ENCODE measurements at regions not wholly inside any gene's neighbourhood (a gene's known extent, or its start where the extent isn't known, plus 50 kb on each side); places are given as distances from the start of the nearest gene placed in this dataset.
A peak's percentile ranks its signal among the peaks of the same experiment; 100 is the strongest.

DNA sequence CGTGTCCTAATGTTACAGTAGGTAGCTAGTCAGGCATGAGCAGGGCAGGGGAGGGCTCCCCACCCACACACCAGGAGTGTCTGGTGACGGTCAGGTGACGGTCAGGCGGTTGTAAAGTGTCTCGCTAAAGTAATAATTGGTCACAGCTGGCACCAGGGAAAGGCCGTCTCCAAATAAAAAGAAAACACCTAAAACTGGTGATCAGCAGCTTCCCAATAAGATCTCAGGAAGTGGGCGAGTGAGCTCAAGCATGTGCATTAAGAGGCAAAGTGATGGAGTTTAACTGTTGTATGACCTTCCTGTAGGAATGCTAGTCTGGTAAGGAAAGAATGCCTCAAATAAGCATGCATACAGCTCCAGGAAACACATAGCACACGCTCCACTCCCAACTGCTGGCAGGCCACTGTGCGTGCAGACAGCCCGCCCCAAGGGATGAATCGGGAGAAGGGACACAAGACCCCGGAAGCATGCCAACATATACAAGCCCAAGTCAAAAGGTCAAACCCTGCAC lies 177.1 kb downstream of the RNF144A start:
- no peak overlapping the region for H2AK5ac ChIP-seq (ENCODE audit: low read length, severe bottlenecking)
- H3K14ac ChIP-seq (ENCODE audit: low read length in 2 of 2): no peak overlapping the region
- H2BK15ac ChIP-seq (ENCODE audit: low read depth, poor library complexity, severe bottlenecking): no peak overlapping the region
- no peaks in the 10 kb centered on the region for H3K79me1 ChIP-seq (replicated peaks; ENCODE audit: low read length, poor library complexity, severe bottlenecking)
- H3K4me2 ChIP-seq (ENCODE audit: low read length, poor library complexity, severe bottlenecking): no peak overlapping the region
- no peak overlapping the region for H2BK120ac ChIP-seq (ENCODE audit: low read depth, low read length)
- H2AFZ ChIP-seq (ENCODE audit: low read depth, low read length): no peak overlapping the region
- no peak overlapping the region for H3K27ac ChIP-seq (ENCODE audit: low read length, poor library complexity, severe bottlenecking)
- H3K9me3 ChIP-seq (ENCODE audit: control insufficient read depth, low read length): no peaks in the 10 kb centered on the region
- H3K4me3 ChIP-seq (ENCODE audit: insufficient read depth in 1 of 2, low read depth in 1 of 2, low read length in 2 of 2): no peak overlapping the region
- no peak overlapping the region for H2BK12ac ChIP-seq (ENCODE audit: low read length in 2 of 2)
- no peaks in the 10 kb centered on the region for H3K27me3 ChIP-seq (ENCODE audit: control insufficient read depth in 1 of 2, insufficient read depth in 1 of 2, low read length in 2 of 2)
- no peak overlapping the region for H3K23ac ChIP-seq (ENCODE audit: low read length in 2 of 2)
- no peak overlapping the region for H3K4ac ChIP-seq (ENCODE audit: low read depth in 1 of 2, low read length in 2 of 2)
- DNase-seq: peak; percentile 5
- H4K8ac ChIP-seq (ENCODE audit: low read length): no peak overlapping the region
- no peak overlapping the region for H3K18ac ChIP-seq (ENCODE audit: low read depth in 1 of 2, low read length in 2 of 2)
- WGBS: 88% methylated on average over 7 of the region's 12 CpGs
- H3K4me1 ChIP-seq (ENCODE audit: control insufficient read depth, insufficient read depth, low read depth, low read length): peaks cover 7% of the 10 kb centered on the region
- no peak overlapping the region for H3K9ac ChIP-seq (ENCODE audit: low read length)
- H4K91ac ChIP-seq (ENCODE audit: low read length): no peak overlapping the region
- no peaks in the 10 kb centered on the region for H3K36me3 ChIP-seq (ENCODE audit: control insufficient read depth in 1 of 2, insufficient read depth in 2 of 2, low read depth in 1 of 2, low read length in 2 of 2)
- no peak overlapping the region for H2BK5ac ChIP-seq (ENCODE audit: low read depth, low read length, poor library complexity, severe bottlenecking)

DNA sequence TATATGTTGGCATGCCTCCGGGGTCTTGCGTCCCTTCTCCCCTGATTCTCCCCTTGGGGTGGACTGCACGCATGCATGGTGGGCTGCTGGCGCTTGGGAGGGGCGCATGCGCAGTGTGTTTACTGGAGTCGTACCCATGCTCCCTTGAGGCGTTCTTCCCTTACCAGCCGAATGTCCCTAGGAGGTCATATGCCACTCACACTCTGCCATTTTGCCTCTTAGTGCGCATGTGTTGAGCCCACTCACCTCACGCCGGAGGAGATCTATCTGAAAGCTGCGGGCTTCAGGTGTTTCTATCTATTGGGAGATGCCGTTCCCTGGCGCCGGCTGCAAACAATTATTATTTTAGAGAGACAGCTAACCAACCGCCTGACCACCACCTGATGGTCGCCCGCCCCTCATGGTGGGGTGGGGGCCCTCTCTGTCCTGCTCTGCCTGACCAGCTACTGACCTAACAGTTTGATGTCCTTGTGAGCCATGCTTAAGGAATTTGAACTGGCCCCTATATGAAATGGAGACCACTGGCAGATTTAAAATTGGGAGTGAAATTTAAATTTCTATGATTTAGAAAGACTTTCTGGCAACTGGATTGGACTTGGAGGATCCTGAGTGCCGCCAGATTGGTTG lies 179.6 kb downstream of the RNF144A start:
- no peak overlapping the region for H3K4ac ChIP-seq (ENCODE audit: low read depth in 1 of 2, low read length in 2 of 2)
- H2BK15ac ChIP-seq (ENCODE audit: low read depth, poor library complexity, severe bottlenecking): no peak overlapping the region
- H2AFZ ChIP-seq (ENCODE audit: low read depth, low read length): no peak overlapping the region
- H3K4me3 ChIP-seq (ENCODE audit: insufficient read depth in 1 of 2, low read depth in 1 of 2, low read length in 2 of 2): no peak overlapping the region
- no peak for DNase-seq
- no peak overlapping the region for H2BK12ac ChIP-seq (ENCODE audit: low read length in 2 of 2)
- no peak overlapping the region for H3K9ac ChIP-seq (ENCODE audit: low read length)
- no peak overlapping the region for H3K14ac ChIP-seq (ENCODE audit: low read length in 2 of 2)
- no peak overlapping the region for H2AK5ac ChIP-seq (ENCODE audit: low read length, severe bottlenecking)
- H3K27me3 ChIP-seq (ENCODE audit: control insufficient read depth in 1 of 2, insufficient read depth in 1 of 2, low read length in 2 of 2): no peaks in the 10 kb centered on the region
- H3K18ac ChIP-seq (ENCODE audit: low read depth in 1 of 2, low read length in 2 of 2): no peak overlapping the region
- no peak overlapping the region for H3K23ac ChIP-seq (ENCODE audit: low read length in 2 of 2)
- no peak overlapping the region for H4K91ac ChIP-seq (ENCODE audit: low read length)
- no peak overlapping the region for H2BK120ac ChIP-seq (ENCODE audit: low read depth, low read length)
- H3K79me1 ChIP-seq (replicated peaks; ENCODE audit: low read length, poor library complexity, severe bottlenecking): no peaks in the 10 kb centered on the region
- H3K27ac ChIP-seq (ENCODE audit: low read length, poor library complexity, severe bottlenecking): no peak overlapping the region
- no peak overlapping the region for H2BK5ac ChIP-seq (ENCODE audit: low read depth, low read length, poor library complexity, severe bottlenecking)
- WGBS: 84% methylated on average over 20 of the region's 20 CpGs
- H3K4me2 ChIP-seq (ENCODE audit: low read length, poor library complexity, severe bottlenecking): no peak overlapping the region
- peaks cover 7% of the 10 kb centered on the region for H3K4me1 ChIP-seq (ENCODE audit: control insufficient read depth, insufficient read depth, low read depth, low read length)
- no peak overlapping the region for H4K8ac ChIP-seq (ENCODE audit: low read length)
- no peaks in the 10 kb centered on the region for H3K36me3 ChIP-seq (ENCODE audit: control insufficient read depth in 1 of 2, insufficient read depth in 2 of 2, low read depth in 1 of 2, low read length in 2 of 2)
- no peaks in the 10 kb centered on the region for H3K9me3 ChIP-seq (ENCODE audit: control insufficient read depth, low read length)

DNA sequence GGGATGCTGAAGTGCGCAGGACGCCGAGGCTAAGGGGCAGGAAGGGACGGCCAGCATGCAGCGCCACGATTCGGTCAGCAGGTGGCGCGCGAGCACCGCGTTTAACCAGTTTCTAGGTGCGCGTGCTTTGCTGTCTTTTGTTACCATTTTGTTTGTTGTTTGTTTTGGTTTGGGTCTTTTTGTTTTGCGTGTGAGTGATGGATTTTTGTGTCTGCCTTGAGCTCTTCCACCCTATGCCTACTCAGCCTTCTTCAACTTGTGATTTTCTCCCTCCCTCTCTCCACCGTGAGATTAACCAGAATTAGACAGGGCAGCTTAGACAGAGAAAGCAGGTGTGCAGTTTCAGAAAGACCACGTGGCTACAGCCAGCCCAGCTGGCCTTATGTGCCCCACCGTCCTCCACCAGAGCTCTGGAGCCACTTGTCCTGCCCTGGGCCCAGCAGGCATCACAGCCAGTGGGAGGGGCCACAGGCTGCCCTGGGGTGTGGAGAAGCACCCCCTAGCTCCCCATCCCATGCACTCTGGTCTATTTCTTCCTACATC lies 180.2 kb downstream of the RNF144A start:
- H3K9ac ChIP-seq (ENCODE audit: low read length): peak overlapping the region; percentile 71
- H3K14ac ChIP-seq (ENCODE audit: low read length in 2 of 2): no peak overlapping the region
- no peak overlapping the region for H2BK5ac ChIP-seq (ENCODE audit: low read depth, low read length, poor library complexity, severe bottlenecking)
- H2BK12ac ChIP-seq (ENCODE audit: low read length in 2 of 2): no peak overlapping the region
- H3K9me3 ChIP-seq (ENCODE audit: control insufficient read depth, low read length): no peaks in the 10 kb centered on the region
- H3K79me1 ChIP-seq (replicated peaks; ENCODE audit: low read length, poor library complexity, severe bottlenecking): no peaks in the 10 kb centered on the region
- H3K23ac ChIP-seq (ENCODE audit: low read length in 2 of 2): no peak overlapping the region
- H2AFZ ChIP-seq (ENCODE audit: low read depth, low read length): no peak overlapping the region
- peak overlapping the region; percentile 66 for H3K4me2 ChIP-seq (ENCODE audit: low read length, poor library complexity, severe bottlenecking)
- DNase-seq: peak; percentile 62
- H3K27ac ChIP-seq (ENCODE audit: low read length, poor library complexity, severe bottlenecking): no peak overlapping the region
- peaks cover 7% of the 10 kb centered on the region for H3K4me1 ChIP-seq (ENCODE audit: control insufficient read depth, insufficient read depth, low read depth, low read length)
- H4K91ac ChIP-seq (ENCODE audit: low read length): no peak overlapping the region
- H3K27me3 ChIP-seq (ENCODE audit: control insufficient read depth in 1 of 2, insufficient read depth in 1 of 2, low read length in 2 of 2): no peaks in the 10 kb centered on the region
- no peak overlapping the region for H2BK120ac ChIP-seq (ENCODE audit: low read depth, low read length)
- H3K4ac ChIP-seq (ENCODE audit: low read depth in 1 of 2, low read length in 2 of 2): no peak overlapping the region
- peak overlapping the region in 1 of 2 experiments; percentile 63 for H3K4me3 ChIP-seq (ENCODE audit: insufficient read depth in 1 of 2, low read depth in 1 of 2, low read length in 2 of 2)
- H2BK15ac ChIP-seq (ENCODE audit: low read depth, poor library complexity, severe bottlenecking): no peak overlapping the region
- no peaks in the 10 kb centered on the region for H3K36me3 ChIP-seq (ENCODE audit: control insufficient read depth in 1 of 2, insufficient read depth in 2 of 2, low read depth in 1 of 2, low read length in 2 of 2)
- WGBS: 10% methylated on average over 10 of the region's 18 CpGs
- H4K8ac ChIP-seq (ENCODE audit: low read length): no peak overlapping the region
- H3K18ac ChIP-seq (ENCODE audit: low read depth in 1 of 2, low read length in 2 of 2): no peak overlapping the region
- H2AK5ac ChIP-seq (ENCODE audit: low read length, severe bottlenecking): no peak overlapping the region

DNA sequence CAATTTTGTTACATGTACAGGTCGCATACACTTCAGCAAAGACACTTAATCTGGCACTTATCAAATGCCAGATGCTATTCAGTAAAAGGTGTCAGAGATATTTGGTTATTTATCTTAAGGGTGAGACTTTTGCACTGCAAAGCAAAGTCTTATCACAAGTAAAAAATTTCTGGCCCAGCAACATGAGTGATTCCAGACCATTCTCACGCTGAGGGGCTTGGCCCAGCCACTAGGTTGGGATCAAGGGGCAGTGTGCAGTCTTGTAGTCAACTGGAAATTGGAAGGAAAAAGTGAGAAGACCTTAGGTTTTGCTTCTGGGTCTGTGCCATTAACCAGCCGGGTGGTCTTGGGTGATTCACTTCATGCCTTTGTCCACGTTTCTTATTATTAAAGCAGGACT lies 181.6 kb downstream of the RNF144A start:
- H2AFZ ChIP-seq (ENCODE audit: low read depth, low read length): no peak overlapping the region
- DNase-seq: no peak
- no peak overlapping the region for H2BK15ac ChIP-seq (ENCODE audit: low read depth, poor library complexity, severe bottlenecking)
- no peak overlapping the region for H2BK120ac ChIP-seq (ENCODE audit: low read depth, low read length)
- no peaks in the 10 kb centered on the region for H3K9me3 ChIP-seq (ENCODE audit: control insufficient read depth, low read length)
- no peak overlapping the region for H4K8ac ChIP-seq (ENCODE audit: low read length)
- no peak overlapping the region for H3K4ac ChIP-seq (ENCODE audit: low read depth in 1 of 2, low read length in 2 of 2)
- no peak overlapping the region for H3K4me3 ChIP-seq (ENCODE audit: insufficient read depth in 1 of 2, low read depth in 1 of 2, low read length in 2 of 2)
- H3K9ac ChIP-seq (ENCODE audit: low read length): no peak overlapping the region
- no peak overlapping the region for H3K14ac ChIP-seq (ENCODE audit: low read length in 2 of 2)
- no peak overlapping the region for H3K23ac ChIP-seq (ENCODE audit: low read length in 2 of 2)
- no peaks in the 10 kb centered on the region for H3K27me3 ChIP-seq (ENCODE audit: control insufficient read depth in 1 of 2, insufficient read depth in 1 of 2, low read length in 2 of 2)
- no peak overlapping the region for H3K27ac ChIP-seq (ENCODE audit: low read length, poor library complexity, severe bottlenecking)
- no peaks in the 10 kb centered on the region for H3K79me1 ChIP-seq (replicated peaks; ENCODE audit: low read length, poor library complexity, severe bottlenecking)
- no peak overlapping the region for H2BK12ac ChIP-seq (ENCODE audit: low read length in 2 of 2)
- H3K4me1 ChIP-seq (ENCODE audit: control insufficient read depth, insufficient read depth, low read depth, low read length): peaks cover 7% of the 10 kb centered on the region
- no peak overlapping the region for H3K4me2 ChIP-seq (ENCODE audit: low read length, poor library complexity, severe bottlenecking)
- H3K18ac ChIP-seq (ENCODE audit: low read depth in 1 of 2, low read length in 2 of 2): no peak overlapping the region
- H3K36me3 ChIP-seq (ENCODE audit: control insufficient read depth in 1 of 2, insufficient read depth in 2 of 2, low read depth in 1 of 2, low read length in 2 of 2): no peaks in the 10 kb centered on the region
- H4K91ac ChIP-seq (ENCODE audit: low read length): no peak overlapping the region
- no peak overlapping the region for H2AK5ac ChIP-seq (ENCODE audit: low read length, severe bottlenecking)
- WGBS: 60% methylated on average over 3 of the region's 4 CpGs
- H2BK5ac ChIP-seq (ENCODE audit: low read depth, low read length, poor library complexity, severe bottlenecking): no peak overlapping the region

Data from mesenchymal stem cell (in vitro differentiated cells and primary cell).